NCI-H1436 treated with DMSO at 0.1 percent for 48 hours (cell line): ENCODE measurements at regions not wholly inside any gene's neighbourhood (a gene's known extent, or its start where the extent isn't known, plus 50 kb on each side); places are given as distances from the start of the nearest gene placed in this dataset.
"Not testable (repeated sequence)": the region's sequence is repeated elsewhere in the genome, so short reads cannot be mapped to it uniquely, and the experiment has no call there.

Source experiments
- DNase-seq: peaks from one replicate; lab custom pipeline; 2025; lab: John Stamatoyannopoulos, UW

DNA sequence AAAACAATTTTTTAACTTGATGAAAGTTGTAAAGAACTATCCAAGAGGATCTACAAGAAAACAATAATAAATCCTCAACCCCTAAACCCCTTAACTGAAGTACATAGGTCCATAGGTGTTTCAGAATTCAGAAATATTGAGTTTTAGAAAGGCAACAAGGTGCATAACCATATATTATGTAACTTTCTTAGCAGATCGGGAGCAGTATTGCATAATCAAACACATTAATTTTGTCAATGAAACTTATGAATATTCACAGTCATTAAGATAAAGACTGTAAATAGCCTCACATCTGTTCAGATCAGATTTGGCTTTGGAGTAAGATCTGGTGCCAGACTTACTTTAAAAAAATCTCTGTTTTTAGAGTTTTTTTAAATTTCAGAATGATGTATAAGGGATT lies 647.1 kb upstream of the FLRT2 start:
- DNase-seq, result no peak

DNA sequence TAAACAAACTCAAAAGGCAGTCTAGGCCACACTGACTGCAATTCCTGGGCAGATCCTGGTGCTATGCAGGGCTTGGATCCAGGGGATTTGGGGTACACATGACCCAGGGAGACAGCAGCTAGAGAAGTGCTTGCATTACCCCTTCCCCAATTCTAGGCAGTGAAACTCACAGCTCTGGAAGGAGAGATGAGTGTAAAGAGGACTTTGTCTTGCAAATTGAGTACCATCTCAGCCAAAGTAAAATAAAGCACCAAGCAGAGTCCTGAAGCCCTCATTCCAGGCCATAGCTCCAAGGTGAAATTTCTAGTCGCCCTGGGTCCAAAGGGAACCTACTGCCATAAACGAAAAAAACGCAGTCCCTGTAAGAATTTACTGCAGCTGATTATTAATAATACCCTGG lies 644.9 kb upstream of the FLRT2 start:
- DNase-seq, result no peak

DNA sequence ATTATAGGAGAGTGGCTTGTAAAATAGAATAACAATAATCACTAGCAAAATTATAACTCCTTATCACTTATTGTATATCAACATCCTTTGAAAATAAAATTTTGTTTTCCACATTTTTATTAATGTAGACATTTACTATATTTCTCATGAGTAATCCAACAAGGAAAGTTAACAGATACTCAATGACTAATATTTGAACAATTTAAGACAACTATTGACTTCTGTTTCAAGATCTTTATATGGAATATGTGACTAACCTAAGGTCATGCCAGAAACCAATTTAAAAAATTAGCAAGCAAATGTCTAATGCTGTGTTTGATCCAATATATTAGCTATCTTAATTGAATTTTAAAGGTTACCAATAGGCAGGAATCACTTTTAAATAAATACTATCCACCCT lies 638.5 kb upstream of the FLRT2 start:
- no peak for DNase-seq

DNA sequence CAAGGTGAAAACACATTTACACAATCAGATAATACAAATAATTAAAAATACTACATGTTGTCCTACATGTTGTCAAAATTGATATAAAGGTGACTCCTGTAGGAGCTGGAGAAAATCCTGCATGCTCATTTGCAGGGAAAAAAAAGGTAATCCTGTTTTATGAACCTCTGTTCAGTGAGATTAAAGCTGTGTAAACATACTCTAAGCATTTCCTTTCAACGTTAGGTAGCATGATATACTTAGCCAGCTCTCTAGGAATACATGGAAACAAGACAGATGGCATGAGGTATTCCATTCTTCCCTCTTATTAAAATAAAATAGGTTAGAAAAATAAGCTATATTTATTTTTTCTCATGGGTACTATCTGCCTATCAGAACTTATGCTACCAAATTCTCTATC lies 635.7 kb upstream of the FLRT2 start:
- no peak for DNase-seq

DNA sequence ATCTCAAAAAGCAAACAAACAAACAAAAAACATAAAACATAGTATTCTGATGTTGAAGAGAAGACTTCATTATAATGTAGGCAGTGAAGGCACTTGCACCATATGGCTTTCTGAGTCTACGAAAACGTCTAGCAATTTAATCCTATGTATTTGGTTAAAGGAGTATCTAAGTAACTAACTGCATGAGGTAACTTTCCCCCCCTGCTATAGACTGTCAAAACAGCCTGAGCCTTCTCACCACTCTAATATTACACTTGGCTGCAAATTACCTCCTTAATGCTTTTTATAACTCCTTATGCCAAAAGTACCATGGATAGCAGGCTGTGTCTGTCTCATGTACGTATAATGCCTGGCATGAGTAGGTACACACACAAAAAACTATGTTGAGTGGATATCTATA lies 607.6 kb upstream of the FLRT2 start:
- no peak for DNase-seq

DNA sequence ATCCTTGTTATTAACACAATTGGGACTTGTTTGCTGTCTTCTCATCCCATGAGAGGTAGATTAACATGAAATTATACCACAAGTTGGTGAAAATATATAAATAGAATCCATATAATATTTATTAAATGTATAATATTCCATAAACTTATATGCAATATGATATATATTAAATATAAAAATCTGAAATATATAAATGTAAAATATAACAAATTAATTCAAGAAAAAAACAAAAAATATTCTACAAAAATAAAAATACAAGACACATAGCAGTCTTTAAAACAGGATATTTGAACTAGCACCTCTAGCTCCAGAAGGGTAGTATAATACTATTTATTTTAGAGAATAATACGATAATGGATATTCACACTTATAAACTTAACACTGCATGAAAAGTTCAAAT lies 603.3 kb upstream of the FLRT2 start:
- DNase-seq, result no peak

DNA sequence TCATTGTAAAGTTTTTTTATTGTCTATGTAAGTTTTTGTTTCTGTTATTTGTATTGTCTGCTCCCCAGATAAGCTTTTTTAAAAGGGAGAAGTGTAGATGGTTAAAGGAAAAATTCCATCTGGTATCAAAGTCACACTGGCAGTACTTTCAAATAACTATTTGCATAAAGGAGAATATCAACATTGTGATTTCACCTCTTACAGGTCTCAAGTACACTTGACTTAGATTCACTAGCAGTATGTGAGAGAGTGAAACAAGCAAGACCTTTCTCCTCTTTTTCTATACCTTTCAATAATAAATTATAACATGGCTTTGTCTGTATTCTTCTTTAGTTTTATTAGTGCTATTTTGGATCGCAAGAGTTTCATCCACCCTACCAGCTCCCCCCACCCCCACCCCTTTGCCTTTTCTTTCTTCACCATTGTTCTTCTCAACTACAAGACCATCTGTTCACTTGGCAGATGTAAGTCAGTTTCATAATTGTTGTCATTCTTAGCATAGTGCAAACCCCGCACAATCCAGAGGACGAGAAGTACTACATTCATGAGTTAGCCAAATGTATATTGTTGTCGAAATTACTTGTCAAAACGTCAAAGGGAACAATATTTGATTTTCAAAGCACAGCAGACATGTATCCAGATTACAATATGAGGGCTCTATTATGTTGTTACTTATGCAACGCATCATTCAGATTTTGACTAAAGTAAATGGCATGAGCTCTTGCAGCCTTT lies 602.7 kb upstream of the FLRT2 start:
- no peak for DNase-seq

DNA sequence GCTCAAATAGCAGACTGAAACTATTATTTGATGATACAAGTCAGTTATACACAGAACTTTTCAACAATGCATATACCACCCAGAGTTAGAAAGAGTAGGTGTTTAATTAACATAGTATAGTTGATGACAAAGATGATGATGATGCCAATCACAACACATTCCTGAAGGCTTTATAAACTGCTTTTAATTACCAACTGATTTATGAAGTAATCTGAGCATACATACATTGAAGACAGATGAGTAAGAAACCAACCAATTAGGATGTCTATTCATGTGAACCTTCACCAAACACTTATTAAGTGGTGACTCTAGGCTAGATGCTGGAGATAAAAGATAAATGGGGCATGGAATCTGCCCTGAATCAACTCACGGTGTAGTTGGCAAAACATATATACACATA lies 600.9 kb upstream of the FLRT2 start:
- DNase-seq, result no peak

DNA sequence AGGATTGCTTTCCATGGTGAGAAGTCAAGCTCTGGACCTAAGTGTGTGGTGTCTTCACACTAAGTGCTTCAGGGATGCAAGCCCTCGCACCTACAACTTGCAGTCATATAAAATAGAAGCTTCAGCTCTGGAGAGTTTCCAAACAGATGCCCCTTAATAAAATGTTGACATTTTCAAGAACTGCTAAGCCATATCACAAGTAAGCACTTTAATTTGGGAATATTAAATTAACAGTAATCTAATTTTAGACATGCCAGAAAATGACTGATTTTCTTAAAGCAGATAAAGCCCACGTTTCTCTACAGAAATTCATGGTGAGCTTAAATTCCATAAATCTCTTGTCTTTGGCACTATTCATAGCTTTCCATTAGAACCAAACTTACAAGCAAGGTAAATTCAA lies 600.1 kb upstream of the FLRT2 start:
- DNase-seq, result no peak

DNA sequence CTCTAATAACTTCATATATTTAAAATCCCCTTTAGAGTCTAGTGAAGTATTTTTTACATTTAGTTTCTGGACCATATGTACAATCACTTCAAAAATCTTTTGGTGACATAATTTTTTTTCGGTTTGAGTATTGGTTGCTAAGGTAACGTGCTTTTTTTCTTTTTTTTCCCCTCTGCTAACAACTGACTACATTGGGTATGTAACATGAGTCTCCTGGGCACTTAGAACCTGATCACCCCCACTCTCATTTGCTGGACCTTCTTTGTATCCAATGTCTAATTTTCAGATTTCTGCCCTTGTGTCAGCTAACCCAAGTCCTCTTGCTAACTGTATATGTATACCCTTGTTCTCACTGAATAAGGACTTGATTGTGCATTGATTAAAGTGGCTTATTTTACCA lies 592.9 kb upstream of the FLRT2 start:
- DNase-seq, result no peak

DNA sequence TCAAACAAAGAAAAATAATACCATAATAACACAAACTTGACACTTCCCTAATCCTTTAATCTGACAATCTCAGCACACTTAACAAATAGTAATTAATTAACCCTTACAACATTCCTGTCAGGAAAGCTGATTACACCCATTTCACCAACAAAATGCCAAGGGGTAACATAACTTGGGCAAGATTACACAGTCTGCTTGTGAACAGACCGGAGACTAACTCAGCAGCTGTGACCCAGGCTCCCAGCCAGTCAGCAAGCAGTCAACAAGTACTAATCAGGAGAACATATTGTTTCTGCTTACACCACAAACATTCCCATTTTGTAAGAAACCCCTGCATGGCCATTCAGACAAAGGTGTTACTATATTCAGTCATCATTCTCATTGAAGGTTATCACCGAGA lies 592.5 kb upstream of the FLRT2 start:
- no peak for DNase-seq

DNA sequence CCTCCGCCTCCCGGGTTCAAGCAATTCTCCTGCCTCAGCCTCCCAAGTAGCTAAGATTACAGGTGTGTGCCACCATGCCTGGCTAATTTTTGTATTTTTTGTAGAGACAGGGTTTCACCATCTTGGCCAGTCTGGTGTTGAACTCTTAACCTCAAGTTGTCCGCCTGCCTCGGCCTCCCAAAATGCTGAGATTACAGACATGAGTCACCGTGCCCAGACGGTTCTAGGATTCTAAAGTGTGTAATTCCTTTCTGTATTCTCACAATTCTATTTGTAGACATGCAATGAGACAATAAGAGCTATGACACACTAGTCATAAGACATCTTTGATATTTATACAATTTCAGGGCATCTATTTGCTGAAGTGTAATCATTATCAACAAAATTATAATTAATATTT lies 585.0 kb upstream of the FLRT2 start:
- DNase-seq, result not testable (repeated sequence)

DNA sequence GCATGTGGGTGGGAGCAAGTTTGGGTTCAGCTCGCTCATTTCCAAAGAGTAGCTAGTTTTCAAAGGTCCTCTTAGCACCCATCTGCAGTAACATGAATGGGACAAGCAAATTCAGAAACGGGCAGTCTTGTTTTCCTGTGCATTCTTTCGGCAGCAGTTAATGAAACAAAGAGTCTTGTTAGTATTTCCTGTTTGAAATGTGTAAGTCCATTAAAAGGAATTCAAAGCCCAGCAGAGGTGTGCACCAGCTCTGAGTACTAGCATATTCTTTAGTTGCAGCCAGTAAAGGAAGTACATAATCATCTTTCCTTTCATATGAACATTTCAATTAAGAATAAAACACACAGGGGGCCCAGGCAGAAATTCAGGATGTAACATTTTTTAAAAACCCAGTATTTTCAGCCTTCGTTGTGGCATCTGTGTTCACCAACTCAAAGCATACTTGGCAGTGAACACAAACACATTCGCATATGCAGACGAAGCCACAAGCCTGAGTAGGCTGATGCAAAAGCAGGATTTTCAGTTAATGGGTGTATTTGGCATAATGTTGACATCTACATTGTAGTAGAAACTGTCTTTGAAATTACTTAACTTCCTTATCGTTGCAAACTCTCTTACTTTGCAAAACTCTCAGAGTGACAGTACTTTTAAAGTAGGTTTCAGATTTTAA lies 570.0 kb upstream of the FLRT2 start:
- DNase-seq, result no peak

DNA sequence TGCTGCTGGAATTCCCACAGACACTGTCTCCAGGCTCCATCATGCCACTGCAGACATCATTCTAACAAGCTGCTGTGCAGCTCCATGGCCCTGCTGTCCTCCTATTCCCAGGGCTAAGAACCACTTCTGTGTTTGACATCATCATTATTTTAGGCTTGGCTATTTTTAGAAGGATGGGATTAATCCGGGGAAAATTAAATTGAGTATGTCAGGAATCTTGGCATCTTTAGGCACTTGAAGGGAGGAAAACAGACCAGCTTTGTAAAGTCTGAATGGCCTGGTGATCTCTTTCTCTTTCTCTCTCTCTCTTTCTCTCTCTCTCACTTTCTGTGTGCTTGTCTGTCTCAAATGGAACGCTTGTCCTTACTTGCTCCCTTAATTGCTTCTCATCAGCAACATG lies 568.3 kb upstream of the FLRT2 start:
- no peak for DNase-seq

DNA sequence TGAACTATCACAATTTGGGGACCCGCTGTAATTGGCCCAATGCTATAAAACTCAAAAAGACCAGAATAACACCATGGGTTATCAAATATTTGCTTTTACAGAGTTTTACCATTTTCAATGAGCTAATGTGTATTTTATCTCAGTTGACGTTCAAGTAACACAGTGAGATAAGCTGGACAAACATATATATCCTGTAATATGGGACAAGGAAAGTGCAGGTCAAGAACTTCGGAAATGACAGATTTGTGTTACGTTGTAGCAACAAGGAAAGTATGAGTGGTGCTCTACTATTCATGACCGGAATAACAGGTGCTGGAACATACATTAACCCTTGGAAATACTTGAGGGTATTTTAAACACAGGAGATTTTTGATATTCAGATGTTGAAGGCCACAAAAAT lies 566.4 kb upstream of the FLRT2 start:
- no peak for DNase-seq

DNA sequence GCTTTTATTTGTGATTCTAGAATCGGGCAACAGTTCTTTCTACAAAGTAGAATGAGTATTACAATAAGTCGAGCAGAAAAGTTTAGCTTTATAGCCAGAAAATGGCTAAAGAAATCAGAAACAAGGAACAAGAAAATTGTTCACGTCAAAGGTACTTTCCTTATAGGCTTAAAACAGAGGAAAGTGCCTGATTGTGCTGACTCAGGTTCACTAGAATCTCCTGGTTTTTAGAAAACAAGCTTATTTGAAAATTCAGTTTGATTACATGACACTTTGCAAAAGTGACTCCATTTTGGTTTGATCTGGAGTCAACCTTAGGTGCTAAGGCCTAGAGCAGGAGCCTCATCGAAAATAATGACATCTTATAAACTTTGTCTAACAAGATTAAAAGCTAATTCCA lies 564.7 kb upstream of the FLRT2 start:
- DNase-seq, result no peak

DNA sequence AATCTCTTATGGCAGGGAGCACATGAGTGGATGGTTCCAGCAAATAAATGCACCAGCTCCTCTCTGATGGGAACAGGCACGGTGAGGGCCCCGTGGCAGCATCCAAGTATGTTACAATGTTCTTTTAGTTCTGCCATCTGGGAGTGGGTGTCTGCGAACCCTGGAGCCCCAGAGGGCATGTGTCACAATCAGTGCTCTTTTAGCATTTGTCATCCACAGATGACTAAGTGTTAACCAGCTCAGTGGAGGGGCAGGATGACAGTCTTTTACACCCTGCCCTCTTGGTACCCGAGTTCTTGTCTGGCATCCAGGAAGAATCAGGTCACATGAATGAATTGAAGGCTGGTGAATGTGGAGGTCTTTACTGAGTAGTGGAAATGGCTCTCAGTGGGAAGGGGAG lies 560.4 kb upstream of the FLRT2 start:
- DNase-seq, result no peak

DNA sequence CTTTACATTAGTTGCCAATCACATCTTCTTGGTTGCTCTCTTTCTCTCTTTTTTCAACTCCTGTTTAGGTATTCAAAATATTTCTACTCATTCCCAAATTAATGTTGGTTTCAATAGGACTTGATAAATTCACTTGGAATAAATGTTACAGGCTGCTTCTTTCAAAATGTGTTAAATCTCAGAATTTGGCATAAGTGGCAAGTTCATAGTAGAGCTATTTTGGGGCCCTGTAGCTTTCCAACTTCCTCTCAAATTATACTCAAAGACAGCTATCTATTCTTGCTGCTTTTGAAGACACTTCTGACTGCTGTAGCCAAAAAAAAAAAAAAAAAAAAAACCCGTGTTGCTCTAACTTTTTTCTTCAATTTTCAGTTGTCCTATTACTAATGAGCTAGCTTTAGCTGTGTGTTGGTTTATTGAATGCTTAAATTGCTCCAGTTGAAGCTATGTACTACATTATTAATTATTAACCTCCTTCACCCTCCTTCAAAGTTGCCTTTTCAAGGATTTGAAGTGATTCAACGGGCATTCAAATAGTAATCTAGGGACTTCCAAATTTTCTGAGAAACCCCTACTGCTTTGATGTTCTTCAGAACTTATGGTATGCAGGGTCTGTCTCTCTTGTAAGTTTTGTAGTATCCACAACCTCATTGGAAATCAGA lies 554.6 kb upstream of the FLRT2 start:
- no peak for DNase-seq

DNA sequence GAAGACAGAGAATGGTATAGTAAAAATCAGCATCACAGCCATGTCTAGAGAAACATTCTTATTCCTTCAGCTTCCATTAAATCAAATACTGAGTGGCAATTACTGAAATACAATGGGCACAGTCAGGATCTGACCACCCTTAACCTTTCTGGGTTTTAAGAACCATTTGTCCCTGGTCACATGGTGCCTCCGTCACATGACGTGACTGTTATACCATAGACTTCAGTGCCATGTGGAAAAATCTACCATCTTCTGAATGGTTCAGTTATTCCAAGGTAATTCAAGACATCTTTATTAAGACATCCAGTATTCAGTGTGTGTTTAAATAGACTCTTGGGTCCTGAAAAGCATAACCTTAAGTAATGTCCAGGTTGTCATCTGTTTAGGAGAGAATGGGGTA lies 553.1 kb upstream of the FLRT2 start:
- no peak for DNase-seq

DNA sequence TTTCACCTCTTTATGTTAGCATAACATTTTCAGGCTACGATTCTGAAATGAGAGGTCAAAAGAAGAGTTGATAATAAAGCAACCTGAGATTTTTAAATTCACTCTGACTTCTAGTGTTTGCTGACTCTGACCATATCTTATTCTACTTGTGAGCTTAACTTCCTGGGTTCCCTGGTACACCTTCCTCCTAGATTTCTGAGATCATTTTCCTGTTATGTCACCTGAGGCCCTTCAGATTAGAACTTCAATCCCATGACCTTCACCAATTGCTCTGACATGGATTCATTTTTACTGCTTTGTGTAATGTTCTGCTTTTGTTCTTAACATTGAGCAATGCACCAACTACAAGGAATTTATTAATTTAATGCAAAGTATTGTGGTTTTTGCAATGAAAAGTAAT lies 542.9 kb upstream of the FLRT2 start:
- DNase-seq, result no peak

DNA sequence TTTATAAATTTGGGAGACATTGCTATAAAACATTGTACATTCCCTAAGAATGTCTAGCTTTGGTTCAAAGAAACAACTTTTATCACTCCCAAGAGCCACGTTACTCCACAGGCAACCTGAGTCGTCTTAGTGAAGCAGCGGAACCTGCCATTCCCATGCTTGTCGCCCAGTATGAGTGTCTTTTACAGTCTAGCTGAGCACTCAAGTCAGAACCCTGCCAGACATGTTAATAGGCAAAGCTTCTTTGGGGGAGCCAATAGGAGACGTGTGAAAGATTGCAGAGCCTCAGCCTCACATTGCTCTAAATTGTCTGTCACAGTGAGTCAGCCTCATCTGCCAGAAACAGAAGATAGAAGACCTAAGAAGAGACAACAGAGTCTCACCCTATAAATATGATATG lies 541.6 kb upstream of the FLRT2 start:
- no peak for DNase-seq

DNA sequence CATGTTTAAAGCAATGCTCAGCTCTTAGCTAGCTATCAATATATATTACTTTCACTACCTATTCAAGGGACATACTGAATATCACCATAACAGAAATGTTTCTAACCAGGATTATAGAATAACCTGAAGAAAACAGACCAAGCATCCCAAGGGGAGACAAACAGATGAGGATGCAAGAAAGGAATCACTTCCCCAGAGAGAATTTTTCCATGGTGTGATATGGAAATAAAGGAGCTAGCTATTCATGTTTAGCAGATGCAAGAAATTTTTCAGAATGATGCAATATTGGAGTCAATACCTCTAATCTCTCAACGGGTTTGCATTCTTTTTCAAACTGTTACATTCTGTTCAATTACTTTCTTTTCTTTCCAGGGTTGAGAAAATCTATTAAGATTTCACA lies 538.9 kb upstream of the FLRT2 start:
- DNase-seq, result no peak

DNA sequence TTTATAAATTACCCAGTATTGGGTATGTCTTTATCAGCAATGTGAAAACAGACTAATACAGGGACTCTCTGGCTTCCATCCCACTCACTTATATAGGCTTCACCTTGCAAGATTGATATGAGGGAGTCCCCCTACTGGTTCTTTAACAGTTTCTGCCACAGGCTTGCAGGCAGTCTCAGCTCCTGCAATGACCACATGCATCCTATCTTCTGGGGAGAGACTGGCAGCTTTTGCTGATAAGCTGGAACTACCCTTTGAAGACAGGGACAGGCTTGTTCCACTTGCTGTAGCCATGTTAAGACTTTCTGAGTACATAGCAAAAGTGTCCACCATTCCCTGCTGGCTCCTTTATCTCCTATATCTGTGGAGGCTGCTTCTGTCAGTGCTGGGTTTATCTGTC lies 531.7 kb upstream of the FLRT2 start:
- no peak for DNase-seq

DNA sequence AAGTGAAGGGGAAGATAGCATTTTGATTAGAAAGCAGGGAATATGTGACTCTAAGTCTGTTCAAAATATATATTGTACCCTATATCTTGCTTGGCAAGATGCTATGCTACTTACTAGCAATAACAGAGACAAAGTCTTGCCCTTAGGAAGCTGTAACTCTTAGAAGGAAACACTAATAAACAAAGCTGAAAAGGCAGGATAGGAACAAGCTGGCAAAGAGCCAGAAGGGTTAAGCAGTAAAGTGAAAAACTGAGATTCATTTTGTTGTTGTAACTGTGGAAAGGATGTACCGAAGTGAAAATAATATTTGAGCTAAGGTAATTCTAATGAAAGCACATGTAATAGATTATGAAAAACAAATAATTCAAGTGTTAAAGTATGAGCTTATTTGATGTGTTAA lies 527.1 kb upstream of the FLRT2 start:
- no peak for DNase-seq
